Natural killer cell treated with Interleukin-12 subunit alpha and Interleukin-12 subunit beta and Interleukin-15 and Interleukin-18, amount 100 ng/mL, for 72 hours (primary cell): ENCODE measurements at regions not wholly inside any gene's neighbourhood (a gene's known extent, or its start where the extent isn't known, plus 50 kb on each side); places are given as distances from the start of the nearest gene placed in this dataset.

Source experiments
- ATAC-seq, 2 donors: fragments of 150-1000 bp; cut with Tn5 transposase in 1 of 2; sonication (Bioruptor Pico), chemical (Tn5 transposase) in 1 of 2; 2 replicates each; pipeline ENCODE4 v1.10.0; 2021
- DNase-seq: peaks from one replicate; pipeline ENCODE4 v3.0.0; 2022; ENCODE audit warnings: low spot score
- H3K27ac Mint-ChIP-seq, 2 donors: 1 replicate in 1 of 2; 2 replicates in 1 of 2; pipeline ENCODE4 v1.8.0; 2022; ENCODE audit warnings: mixed read lengths in 2 of 2, mild to moderate bottlenecking in 1 of 2, moderate library complexity in 1 of 2
- H3K27me3 Mint-ChIP-seq, 2 donors: 1 replicate in 1 of 2; 2 replicates in 1 of 2; pipeline ENCODE4 v1.8.0; 2022; ENCODE audit warnings: mixed read lengths in 2 of 2
- H3K36me3 Mint-ChIP-seq: one replicate; pipeline ENCODE4 v1.8.0; 2022; ENCODE audit warnings: mixed read lengths
- H3K4me1 Mint-ChIP-seq, 2 donors: 1 replicate in 1 of 2; 2 replicates in 1 of 2; pipeline ENCODE4 v1.8.0; 2022; ENCODE audit warnings: low read depth in 2 of 2, mixed read lengths in 2 of 2, mild to moderate bottlenecking in 1 of 2
- H3K4me3 Mint-ChIP-seq: one replicate; pipeline ENCODE4 v1.8.0; 2022; ENCODE audit warnings: mixed read lengths
- H3K9me3 Mint-ChIP-seq: 2 replicates; pipeline ENCODE4 v1.8.0; 2022; ENCODE audit warnings: mixed read lengths

GRCh38 chr11:131065435-131066413 is 149.4 kb upstream of the SNX19 start:
- H3K36me3 Mint-ChIP-seq = no peaks in the 10 kb centered on the region
- peak in 1 of 2 donors; percentile 14 for ATAC-seq
- H3K27ac Mint-ChIP-seq = no peak overlapping the region
- no peak overlapping the region for H3K4me3 Mint-ChIP-seq
- no peak for DNase-seq
- peaks cover 3% of the 10 kb centered on the region for H3K9me3 Mint-ChIP-seq
- no peaks in the 10 kb centered on the region for H3K4me1 Mint-ChIP-seq
- H3K27me3 Mint-ChIP-seq = peaks cover 9 to 18% of the 10 kb centered on the region in 2 donors

GRCh38 chr11:131066551-131066950 is 150.3 kb upstream of the SNX19 start:
- Mint-ChIP-seq H3K4me1 (no peaks in the 10 kb centered on the region), H3K36me3 (no peaks in the 10 kb centered on the region), H3K27me3 (peaks cover 9 to 18% of the 10 kb centered on the region in 2 donors), H3K27ac (no peak overlapping the region), H3K9me3 (peaks cover 3% of the 10 kb centered on the region), H3K4me3 (no peak overlapping the region)
- ATAC-seq (no peak), DNase-seq (no peak)

GRCh38 chr11:131070365-131070764 is 154.1 kb upstream of the SNX19 start:
- no peak overlapping the region for H3K4me3 Mint-ChIP-seq
- H3K9me3 Mint-ChIP-seq = peaks cover 3% of the 10 kb centered on the region
- DNase-seq (no peak), ATAC-seq (no peak)
- H3K4me1 Mint-ChIP-seq = no peaks in the 10 kb centered on the region
- peaks cover 7 to 19% of the 10 kb centered on the region in 2 donors for H3K27me3 Mint-ChIP-seq
- no peaks in the 10 kb centered on the region for H3K36me3 Mint-ChIP-seq
- H3K27ac Mint-ChIP-seq = no peak overlapping the region

- H3K36me3 Mint-ChIP-seq = no peaks in the 10 kb centered on the region
- H3K4me1 Mint-ChIP-seq = no peaks in the 10 kb centered on the region
- no peak overlapping the region for H3K4me3 Mint-ChIP-seq
- H3K27ac Mint-ChIP-seq = no peak overlapping the region
- H3K9me3 Mint-ChIP-seq = no peaks in the 10 kb centered on the region
- DNase-seq (no peak), ATAC-seq (peak in 1 of 2 donors; percentile 24)
- H3K27me3 Mint-ChIP-seq = peaks cover 0 to 8% of the 10 kb centered on the region in 2 donors
Observed at GRCh38 chr11:131073167-131073566, 156.9 kb upstream of the SNX19 start.

GRCh38 chr11:131074573-131074972 is 158.3 kb upstream of the SNX19 start:
- no peaks in the 10 kb centered on the region for H3K4me1 Mint-ChIP-seq
- no peaks in the 10 kb centered on the region for H3K36me3 Mint-ChIP-seq
- no peak overlapping the region for H3K27ac Mint-ChIP-seq
- H3K9me3 Mint-ChIP-seq = no peaks in the 10 kb centered on the region
- H3K4me3 Mint-ChIP-seq = no peak overlapping the region
- DNase-seq = no peak
- H3K27me3 Mint-ChIP-seq = peaks cover 0 to 17% of the 10 kb centered on the region in 2 donors
- no peak for ATAC-seq

GRCh38 chr11:131077340-131077739 is 161.1 kb upstream of the SNX19 start:
- no peak overlapping the region for H3K27ac Mint-ChIP-seq
- H3K27me3 Mint-ChIP-seq = peaks cover 2 to 10% of the 10 kb centered on the region in 2 donors
- no peak for DNase-seq
- H3K9me3 Mint-ChIP-seq = peaks cover 2% of the 10 kb centered on the region
- H3K36me3 Mint-ChIP-seq = no peaks in the 10 kb centered on the region
- no peak for ATAC-seq
- H3K4me3 Mint-ChIP-seq = no peak overlapping the region
- no peaks in the 10 kb centered on the region for H3K4me1 Mint-ChIP-seq

GRCh38 chr11:131079036-131079435 is 162.8 kb upstream of the SNX19 start:
- H3K27me3 Mint-ChIP-seq = peaks cover 2 to 18% of the 10 kb centered on the region in 2 donors
- DNase-seq (no peak), ATAC-seq (no peak)
- H3K36me3 Mint-ChIP-seq = no peaks in the 10 kb centered on the region
- no peak overlapping the region for H3K4me3 Mint-ChIP-seq
- H3K27ac Mint-ChIP-seq = no peak overlapping the region
- no peaks in the 10 kb centered on the region for H3K4me1 Mint-ChIP-seq
- peaks cover 2% of the 10 kb centered on the region for H3K9me3 Mint-ChIP-seq

GRCh38 chr11:131089727-131090245 is 173.5 kb upstream of the SNX19 start:
- DNase-seq = no peak
- no peak for ATAC-seq
- Mint-ChIP-seq H3K27ac (no peak overlapping the region), H3K36me3 (no peaks in the 10 kb centered on the region), H3K27me3 (peaks cover 0 to 8% of the 10 kb centered on the region in 2 donors), H3K4me3 (no peak overlapping the region), H3K9me3 (peaks cover 4% of the 10 kb centered on the region), H3K4me1 (no peaks in the 10 kb centered on the region)

GRCh38 chr11:131092469-131092868 is 176.2 kb upstream of the SNX19 start:
- H3K9me3 Mint-ChIP-seq = no peaks in the 10 kb centered on the region
- no peak overlapping the region for H3K27ac Mint-ChIP-seq
- H3K36me3 Mint-ChIP-seq = no peaks in the 10 kb centered on the region
- ATAC-seq (no peak), DNase-seq (no peak)
- H3K27me3 Mint-ChIP-seq = peaks cover 0 to 8% of the 10 kb centered on the region in 2 donors
- H3K4me1 Mint-ChIP-seq = no peaks in the 10 kb centered on the region
- no peak overlapping the region for H3K4me3 Mint-ChIP-seq

GRCh38 chr11:131094827-131095226 is 178.5 kb upstream of the SNX19 start:
- Mint-ChIP-seq H3K36me3 (no peaks in the 10 kb centered on the region), H3K4me3 (no peak overlapping the region), H3K4me1 (no peaks in the 10 kb centered on the region), H3K27me3 (peaks cover 3 to 4% of the 10 kb centered on the region in 2 donors), H3K9me3 (no peaks in the 10 kb centered on the region), H3K27ac (no peak overlapping the region)
- DNase-seq = no peak
- no peak for ATAC-seq

- Mint-ChIP-seq H3K27me3 (peaks cover 0 to 3% of the 10 kb centered on the region in 2 donors), H3K9me3 (no peaks in the 10 kb centered on the region), H3K4me3 (no peak overlapping the region), H3K27ac (no peak overlapping the region), H3K4me1 (no peaks in the 10 kb centered on the region), H3K36me3 (no peaks in the 10 kb centered on the region)
- DNase-seq (no peak), ATAC-seq (no peak)
Observed at GRCh38 chr11:131095511-131096185, 179.4 kb upstream of the SNX19 start.

- Mint-ChIP-seq H3K27ac (no peak overlapping the region), H3K36me3 (no peaks in the 10 kb centered on the region), H3K9me3 (no peaks in the 10 kb centered on the region), H3K4me3 (no peak overlapping the region), H3K4me1 (no peaks in the 10 kb centered on the region), H3K27me3 (peaks cover under 1 to 3% of the 10 kb centered on the region in 2 donors)
- DNase-seq (no peak), ATAC-seq (no peak)
Observed at GRCh38 chr11:131099013-131099412, 182.7 kb upstream of the SNX19 start.

- Mint-ChIP-seq H3K9me3 (no peaks in the 10 kb centered on the region), H3K4me3 (no peak overlapping the region), H3K27ac (no peak overlapping the region), H3K27me3 (peaks cover 3 to 7% of the 10 kb centered on the region in 2 donors), H3K36me3 (no peaks in the 10 kb centered on the region), H3K4me1 (no peaks in the 10 kb centered on the region)
- ATAC-seq (no peak), DNase-seq (no peak)
Observed at GRCh38 chr11:131099746-131100145, 183.5 kb upstream of the SNX19 start.

- ATAC-seq = peak in 1 of 2 donors; percentile 10
- Mint-ChIP-seq H3K4me1 (no peaks in the 10 kb centered on the region), H3K4me3 (no peak overlapping the region), H3K27me3 (peaks cover 3 to 17% of the 10 kb centered on the region in 2 donors), H3K36me3 (no peaks in the 10 kb centered on the region), H3K27ac (no peak overlapping the region), H3K9me3 (peaks cover 3% of the 10 kb centered on the region)
- DNase-seq = no peak
Observed at GRCh38 chr11:131108760-131109159, 192.5 kb upstream of the SNX19 start.
